Hepatic stellate cell (primary cell): ENCODE measurements at regions not wholly inside any gene's neighbourhood (a gene's known extent, or its start where the extent isn't known, plus 50 kb on each side); places are given as distances from the start of the nearest gene placed in this dataset.
"Not testable (repeated sequence)": the region's sequence is repeated elsewhere in the genome, so short reads cannot be mapped to it uniquely, and the experiment has no call there.

Source experiments
- DNase-seq: peaks from one replicate; pipeline ENCODE4 v3.0.0; 2011; ENCODE audit warnings: low spot score

DNA sequence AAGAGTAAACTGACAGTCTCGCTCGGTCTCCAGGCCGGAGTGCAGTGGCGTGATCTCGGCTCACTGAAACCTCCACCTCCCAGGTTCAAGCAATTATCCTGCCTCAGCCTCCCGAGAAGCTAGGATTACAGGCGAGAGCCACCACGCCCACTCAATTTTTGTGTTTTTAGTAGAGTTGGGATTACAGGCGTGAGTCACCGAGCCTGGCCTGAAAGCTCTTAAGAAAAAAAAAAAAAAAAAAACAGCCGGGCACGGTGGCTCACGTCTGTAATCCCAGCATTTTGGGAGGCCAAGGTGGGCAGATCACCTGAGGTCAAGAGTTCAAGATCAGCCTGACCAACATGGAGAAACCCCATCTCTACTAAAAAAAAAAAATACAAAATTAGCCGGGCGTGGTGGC lies 55.3 kb upstream of the THOC2 start:
- DNase-seq, result not testable (repeated sequence)

DNA sequence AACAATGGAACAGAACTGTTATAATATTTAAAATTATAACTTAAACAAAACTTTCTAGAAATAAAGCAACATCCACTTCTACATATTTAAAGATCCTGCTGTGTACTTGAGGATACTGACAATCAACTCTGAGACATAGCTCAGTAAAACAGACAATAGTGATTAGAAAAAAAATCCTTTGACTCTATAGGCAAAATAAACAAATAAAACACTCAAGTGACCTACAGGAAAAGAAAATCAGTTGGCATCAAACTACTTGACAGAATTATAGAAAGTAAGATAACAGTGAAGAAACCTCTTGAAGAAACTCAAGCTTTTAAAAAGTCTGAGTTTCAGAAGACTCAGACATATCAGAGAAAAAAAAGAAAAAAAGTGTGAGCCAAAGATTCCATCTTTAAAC lies 55.9 kb upstream of the THOC2 start:
- no peak for DNase-seq

DNA sequence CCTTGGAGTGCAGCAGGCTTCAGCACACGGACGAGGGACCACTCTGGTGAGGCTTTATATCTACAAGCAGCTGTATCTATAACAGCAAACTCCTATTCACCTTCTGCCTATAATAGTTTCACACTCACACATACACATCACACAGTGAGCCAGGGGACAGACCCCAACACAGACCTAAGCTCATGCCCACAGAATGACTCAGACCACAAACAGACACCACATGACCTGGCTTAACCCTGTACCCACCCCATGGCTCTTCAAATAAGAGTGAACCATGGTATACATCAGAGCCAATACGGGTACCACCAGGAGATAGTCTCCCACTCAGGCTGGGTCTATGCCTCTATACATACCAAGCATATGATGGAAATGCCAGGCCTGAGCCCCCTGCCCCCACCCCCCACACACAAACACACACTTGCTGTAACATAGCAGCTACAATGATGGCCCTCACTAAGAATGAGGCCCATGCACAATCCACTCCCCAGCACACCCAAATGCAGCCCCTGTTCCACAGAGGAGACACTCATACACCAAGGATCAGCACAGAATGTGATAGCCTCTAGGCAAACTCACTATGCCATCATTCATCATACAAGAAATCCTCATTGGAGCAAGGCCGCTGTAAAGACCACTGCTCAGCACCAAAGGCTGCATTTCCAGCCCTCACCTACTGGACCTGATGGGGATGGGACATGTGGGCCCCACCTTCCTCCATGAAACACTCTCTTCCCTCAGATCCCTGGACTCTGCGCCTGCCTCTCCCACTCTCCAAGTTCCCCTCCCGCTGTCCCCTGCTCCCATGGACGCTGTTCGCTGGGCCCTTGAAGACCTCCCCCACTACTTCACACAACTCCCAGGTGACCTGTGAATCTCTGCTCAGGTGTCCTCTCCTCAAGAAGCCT lies 62.1 kb upstream of the XIAP start:
- DNase-seq, result no peak

DNA sequence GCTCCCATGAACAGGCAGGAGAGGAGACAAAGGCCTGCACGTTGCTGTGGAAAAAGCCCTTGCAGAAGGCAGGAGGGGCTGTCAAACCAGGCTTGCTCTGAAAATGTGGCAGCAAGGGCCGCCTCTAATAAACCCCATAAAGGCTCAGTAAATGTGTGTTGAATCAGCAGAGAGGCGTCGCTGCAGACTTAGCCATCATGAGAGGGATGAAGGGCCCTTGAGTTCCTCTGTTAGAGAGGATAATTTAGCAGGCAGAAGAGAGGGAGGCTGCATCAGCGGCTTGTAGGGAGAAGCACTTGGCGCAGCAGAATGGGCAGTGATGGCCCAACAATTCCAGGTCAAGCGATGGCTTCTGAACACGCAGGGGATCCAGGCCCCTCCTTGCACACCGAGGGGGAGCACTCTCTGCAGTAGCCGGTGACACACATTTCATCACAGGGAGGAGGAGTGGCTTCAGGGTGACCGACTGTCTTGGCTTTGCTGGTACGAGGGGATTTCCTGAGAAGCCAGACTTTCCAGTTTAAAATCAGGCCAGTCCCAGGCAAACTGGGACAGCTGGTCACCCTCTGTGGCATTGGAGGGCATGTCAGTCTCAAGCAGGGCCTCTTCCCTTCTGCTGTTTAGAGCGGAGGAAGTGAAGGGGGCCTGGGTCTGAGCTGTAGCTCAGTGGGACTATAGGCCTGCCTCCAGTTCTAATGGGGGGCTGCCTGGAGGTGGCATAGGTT lies 61.0 kb upstream of the XIAP start:
- DNase-seq, result not testable (repeated sequence)

DNA sequence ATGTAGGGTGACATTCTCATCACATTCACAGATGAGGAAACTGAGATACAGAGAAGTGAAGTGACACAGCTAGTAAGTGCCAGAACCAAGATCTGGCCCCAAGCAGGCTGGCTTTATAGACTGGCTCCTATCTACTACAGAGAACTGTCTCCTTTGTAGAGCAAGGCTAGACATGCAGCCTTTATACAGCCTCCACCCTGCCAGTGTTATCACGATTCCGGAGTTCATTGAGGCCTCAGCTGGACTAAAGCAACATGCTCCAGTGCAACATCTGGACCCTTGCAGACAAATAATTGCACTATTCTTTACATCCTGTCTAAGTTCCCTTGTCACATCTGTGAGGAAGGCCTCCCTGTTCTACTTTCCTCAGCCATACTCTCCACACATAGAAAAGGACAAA lies 58.0 kb upstream of the XIAP start:
- no peak for DNase-seq

DNA sequence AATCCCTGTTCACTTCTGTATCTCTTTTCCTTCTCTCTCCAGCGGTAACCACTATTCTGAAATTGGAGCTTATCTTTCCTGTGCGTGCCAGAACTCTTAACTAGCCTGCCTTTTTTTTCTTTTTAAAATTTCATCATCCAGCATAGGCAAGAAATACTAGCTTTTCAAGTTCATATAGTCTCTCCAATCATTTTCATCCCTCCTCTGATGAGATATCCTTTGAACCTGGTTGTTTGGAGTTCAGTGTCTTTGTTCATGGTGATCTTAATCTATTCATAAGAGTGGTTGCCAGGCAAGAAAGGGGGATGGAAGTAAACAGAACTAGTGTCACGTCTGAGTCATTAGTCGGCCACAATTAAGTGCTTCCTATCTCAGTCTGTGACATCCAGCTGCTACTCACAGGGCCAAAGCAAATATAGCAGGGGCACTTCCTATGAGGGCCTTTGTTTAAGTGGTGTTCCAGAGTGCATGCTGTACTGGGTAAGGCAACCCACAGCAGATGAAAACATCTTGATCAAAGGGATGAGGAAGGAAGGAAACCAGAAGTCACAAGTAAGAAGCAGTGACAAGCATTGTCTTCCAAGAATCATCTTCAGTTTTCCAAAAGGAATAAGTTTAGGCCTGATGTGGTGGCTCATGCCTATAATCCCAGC lies 56.4 kb upstream of the XIAP start:
- peak; percentile 42 for DNase-seq

DNA sequence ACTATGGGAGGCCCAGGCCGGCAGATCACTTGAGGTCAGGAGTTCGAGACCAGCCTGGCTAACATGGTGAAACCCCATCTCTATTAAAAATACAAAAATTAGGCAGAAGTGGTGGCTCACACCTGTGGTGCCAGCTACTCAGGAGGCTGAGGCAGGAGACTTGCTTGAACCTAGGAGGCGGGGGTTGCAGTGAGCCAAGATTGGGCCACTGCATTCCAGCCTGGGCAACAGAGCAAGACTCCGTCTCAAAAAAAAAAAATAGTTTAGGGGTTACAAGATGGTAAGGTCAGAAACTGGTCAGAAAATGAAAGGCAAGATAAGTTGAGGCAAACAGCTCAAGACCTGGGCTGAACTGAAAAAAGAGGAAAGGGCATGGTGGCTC lies 55.9 kb upstream of the XIAP start:
- not testable (repeated sequence) for DNase-seq

DNA sequence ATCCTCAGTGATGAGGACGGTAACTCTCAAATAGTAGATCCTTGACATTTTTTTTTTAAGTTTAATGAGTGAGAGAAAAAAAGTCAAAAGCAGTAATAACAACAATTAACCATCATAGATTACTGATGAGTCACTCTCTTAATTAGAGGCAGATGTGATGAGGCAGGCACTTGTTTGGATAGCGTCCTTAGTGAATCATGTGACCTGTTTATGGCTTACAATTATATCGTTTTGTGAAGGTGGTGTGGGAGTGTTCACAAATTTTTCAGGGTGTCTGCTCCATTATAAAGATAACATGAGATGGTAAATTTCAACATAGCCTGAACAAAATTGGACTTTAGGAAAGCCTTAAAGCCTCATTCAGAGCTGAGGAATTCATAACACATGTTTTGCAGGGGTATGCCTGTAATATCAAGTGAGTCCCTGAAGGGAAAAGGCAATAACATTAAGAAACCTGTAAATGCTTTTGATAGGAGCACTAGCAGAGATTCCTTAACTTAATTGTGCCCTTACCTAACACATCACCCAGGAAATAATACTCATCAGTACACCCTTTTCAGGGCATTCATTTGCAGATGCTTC lies 51.9 kb upstream of the XIAP start:
- no peak for DNase-seq

DNA sequence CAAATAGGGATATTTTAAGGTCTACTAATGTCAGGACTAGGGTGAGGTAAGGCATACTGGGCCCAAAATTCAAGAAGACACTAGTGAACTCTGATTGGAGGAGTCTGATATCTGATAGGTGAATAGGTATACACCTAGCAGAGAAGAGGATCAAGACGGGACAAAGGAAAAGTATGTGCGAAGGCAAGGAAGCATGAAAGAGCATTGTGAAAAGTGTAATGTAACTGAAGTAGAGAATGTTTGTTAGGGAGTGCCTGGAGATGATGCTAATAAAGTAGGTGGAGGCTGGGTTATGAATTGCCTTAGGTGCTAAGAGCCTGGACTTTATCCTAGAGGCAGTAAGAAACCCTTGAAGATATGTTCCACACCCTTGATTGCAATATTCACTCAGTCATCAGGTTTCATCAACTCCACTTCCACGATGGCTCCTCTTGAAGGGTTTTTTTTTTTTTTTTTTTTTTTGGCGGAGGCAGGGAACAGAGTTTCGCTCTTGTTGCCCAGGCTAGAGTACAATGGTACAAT lies 49.9 kb upstream of the XIAP start:
- DNase-seq, result no peak
